GM12878 (cell line): ENCODE measurements at regions not wholly inside any gene's neighbourhood (a gene's known extent, or its start where the extent isn't known, plus 50 kb on each side); places are given as distances from the start of the nearest gene placed in this dataset.

ENCODE experiments used
- ATAC-seq: fragments of 200-7000 bp; cut with Tn5 transposase; 3 replicates; pipeline ENCODE4 v1.9.1; 2020; ENCODE audit warnings: mild to moderate bottlenecking, moderate library complexity
- BruUV-seq: library from RNA; stranded (reverse); fragments of 400-500 nt; replicated peaks from 2 replicates; lab custom pipeline; 2021; lab: Mats Ljungman, UMichigan
- CTCF ChIA-PET: fragments of 300-600 bp; sonication (Branson Sonifier 250); formaldehyde crosslinking; extraction: SDS; loops from one replicate; lab custom pipeline; 2021; ENCODE audit warnings: inconsistent platforms; lab: Yijun Ruan, JAX
- POLR2A ChIA-PET: fragments of 350-600 bp; formaldehyde crosslinking; extraction: SDS; loops from one replicate; lab custom pipeline; 2021; ENCODE audit warnings: inconsistent platforms; lab: Charles Lee
- RAD21 ChIA-PET: fragments of 300-600 bp; sonication (Branson Sonifier 250); formaldehyde crosslinking; loops from one replicate; lab custom pipeline; 2023; ENCODE audit warnings: antibody characterized with exemption; ENCODE audit not compliant: unreplicated experiment; lab: Charles Lee
- SMC1A ChIA-PET: fragments of 300-600 bp; sonication (Branson Sonifier 250); formaldehyde crosslinking; loops from one replicate; lab custom pipeline; 2023; ENCODE audit not compliant: unreplicated experiment, uncharacterized antibody; lab: Charles Lee
- DNase-seq: peaks from one replicate; pipeline ENCODE4 v3.0.0-alpha.2; 2011; ENCODE audit warnings: low read depth, low spot score
- FAIRE-seq: peaks from 3 replicates; lab custom pipeline; 2011; peaks lifted over from hg19 to GRCh38; lab: Jason Lieb, UNC
- H2AFZ ChIP-seq: 2 replicates; pipeline ENCODE4 v1.6.0; 2011; ENCODE audit warnings: low read depth, low read length, control low read depth; ENCODE audit not compliant: control insufficient read depth
- H3K27ac ChIP-seq: 2 replicates; pipeline ENCODE4 v1.5.1; 2011; ENCODE audit warnings: control low read depth; ENCODE audit not compliant: control insufficient read depth, insufficient read depth
- H3K27me3 ChIP-seq, 2 experiments: replicated peaks in 1 of 2; 2 replicates each; pipeline versions ENCODE4 v1.6.0 to v1.6.1; 2011; ENCODE audit warnings: low read length in 1 of 2; ENCODE audit not compliant: control insufficient read depth in 2 of 2, insufficient read depth in 2 of 2
- H3K36me3 ChIP-seq, 2 experiments: 2 replicates each; pipeline ENCODE4 v1.5.1; 2011; ENCODE audit warnings: low read length in 1 of 2; ENCODE audit not compliant: control insufficient read depth in 2 of 2, insufficient read depth in 2 of 2
- H3K4me1 ChIP-seq: 2 replicates; pipeline ENCODE4 v1.6.1; 2011; ENCODE audit warnings: mild to moderate bottlenecking, low read length, moderate library complexity, mixed read lengths; ENCODE audit not compliant: control insufficient read depth, insufficient read depth
- H3K4me2 ChIP-seq: 2 replicates; pipeline ENCODE4 v1.6.0; 2011; ENCODE audit warnings: control low read depth; ENCODE audit not compliant: control insufficient read depth, insufficient read depth
- H3K4me3 ChIP-seq: fragments of 200-600 bp; sonication (generic); 2 replicates; pipeline ENCODE4 v1.5.1; 2016
- H3K79me2 ChIP-seq: 2 replicates; pipeline ENCODE4 v1.6.0; 2011; ENCODE audit warnings: low read length; ENCODE audit not compliant: control insufficient read depth, insufficient read depth
- H3K9ac ChIP-seq: 2 replicates; pipeline ENCODE4 v1.8.0; 2011; ENCODE audit warnings: low read length, control low read depth, mixed read lengths; ENCODE audit not compliant: control insufficient read depth, insufficient read depth
- H3K9me3 ChIP-seq: replicated peaks from 3 replicates; pipeline ENCODE4 v1.5.1; 2011; ENCODE audit warnings: mild to moderate bottlenecking, low read length; ENCODE audit not compliant: control insufficient read depth, insufficient read depth
- H4K20me1 ChIP-seq: 2 replicates; pipeline ENCODE4 v1.6.0; 2011; ENCODE audit not compliant: control insufficient read depth, insufficient read depth
- ASH2L ChIP-seq: fragments of 300-600, 200-600 bp; sonication (generic); IDR thresholded peaks from 2 replicates; pipeline ENCODE4 v1.6.1; 2017; ENCODE audit warnings: low read depth, mild to moderate bottlenecking, borderline replicate concordance
- CBFB ChIP-seq: IDR thresholded peaks from 2 replicates; pipeline ENCODE4 v1.6.1; 2016; ENCODE audit warnings: antibody characterized with exemption, low read depth
- CREB1 ChIP-seq: IDR thresholded peaks from 2 replicates; pipeline ENCODE4 v1.6.1; 2012; ENCODE audit warnings: low read depth, mild to moderate bottlenecking, inconsistent platforms
- HDAC6 ChIP-seq: fragments of 200-600 bp; sonication (generic); IDR thresholded peaks from one replicate; pipeline ENCODE4 v1.8.0; 2017; ENCODE audit warnings: antibody characterized with exemption; ENCODE audit not compliant: unreplicated experiment
- NFYB ChIP-seq: IDR thresholded peaks from 2 replicates; pipeline ENCODE4 v1.6.1; 2011; ENCODE audit warnings: low read depth, mild to moderate bottlenecking, low read length, improper control_type of control experiment, moderate library complexity; ENCODE audit not compliant: insufficient read depth
- NR2F1 ChIP-seq: fragments of 450-650 bp; conservative IDR thresholded peaks from 2 replicates; pipeline ENCODE4 v1.6.1; 2017; ENCODE audit warnings: mild to moderate bottlenecking
- PAX5 ChIP-seq: IDR thresholded peaks from 2 replicates; pipeline ENCODE4 v1.6.1; 2011; ENCODE audit warnings: low read depth, low read length, borderline replicate concordance
- POLR2AphosphoS2 ChIP-seq: IDR thresholded peaks from 2 replicates; pipeline ENCODE4 v1.6.1; 2011; ENCODE audit warnings: low read depth, mild to moderate bottlenecking, low read length, improper control_type of control experiment, moderate library complexity
- POU2F2 ChIP-seq: IDR thresholded peaks from 3 replicates; pipeline ENCODE4 v1.6.1; 2011; ENCODE audit warnings: low read depth, mild to moderate bottlenecking, low read length, borderline replicate concordance
- RB1 ChIP-seq: fragments of 450-650 bp; formaldehyde crosslinking; IDR thresholded peaks from 2 replicates; pipeline ENCODE4 v1.6.1; 2017; ENCODE audit warnings: mild to moderate bottlenecking, borderline replicate concordance
- SMAD5 ChIP-seq: IDR thresholded peaks from 2 replicates; pipeline ENCODE4 v1.6.1; 2016; ENCODE audit warnings: antibody characterized with exemption, low read depth
- WGBS: methylation state at CpG from one replicate; pipeline ENCODE4 v1.1.6; 2016; ENCODE audit warnings: low lambda C conversion rate; ENCODE audit not compliant: insufficient replicate concordance, insufficient coverage; ENCODE audit errors: missing lambda C conversion rate; 5-methylcytosine and 5-hydroxymethylcytosine counted together
- in situ Hi-C: fragments of 300-500 bp; cut with MboI; formaldehyde crosslinking; loops from 9 replicates; pipeline ENCODE4 v1.14.3; 2018; ENCODE audit warnings: mixed read lengths
- intact Hi-C: fragments of 100-400 bp; cut with micrococcal nuclease; formaldehyde crosslinking; loops from one replicate; pipeline ENCODE4 v1.14.2; 2022; ENCODE audit not compliant: unreplicated experiment
- TF ChIP-seq, protein P1 (sequence below): IDR thresholded peaks from 2 replicates; pipeline ENCODE4 v1.6.1; 2011; ENCODE audit warnings: low read depth, mild to moderate bottlenecking, low read length, moderate library complexity, borderline replicate concordance; ENCODE audit errors: extremely low read depth
- TF ChIP-seq, protein P2 (sequence below): fragments of 450-650 bp; IDR thresholded peaks from 2 replicates; pipeline ENCODE4 v1.6.1; 2017; ENCODE audit warnings: mild to moderate bottlenecking
- TF ChIP-seq, protein P3 (sequence below): fragments of 450-650 bp; IDR thresholded peaks from 2 replicates; pipeline ENCODE4 v1.6.1; 2017; ENCODE audit warnings: low read depth, mild to moderate bottlenecking, moderate library complexity

DNA sequence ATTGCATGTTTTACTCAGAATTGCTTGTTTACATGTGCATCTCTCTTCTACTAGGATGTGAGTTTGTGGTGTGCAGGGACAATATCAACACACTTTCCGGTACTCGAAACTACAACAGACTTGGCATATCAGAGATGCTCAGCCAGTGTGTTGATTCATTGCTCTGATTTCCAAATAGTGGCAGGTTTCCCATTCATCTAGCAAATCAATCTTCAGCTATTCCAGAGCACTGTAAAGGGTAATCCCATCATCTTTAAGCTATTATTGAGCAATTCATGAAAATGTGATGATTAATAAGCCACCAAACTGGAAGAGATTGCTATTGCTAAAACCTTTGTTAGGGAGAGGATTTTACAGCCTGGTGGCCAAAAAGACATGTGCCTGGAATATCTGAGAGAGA lies 574.2 kb upstream of the CPEB2 start:
- Histone ChIP-seq H2AFZ (no peak overlapping the region), H3K27me3 (no peaks in the 10 kb centered on the region), H3K36me3 (no peaks in the 10 kb centered on the region), H3K4me1 (no peaks in the 10 kb centered on the region), H3K4me3 (no peak overlapping the region), H3K27ac (no peak overlapping the region), H3K4me2 (no peak overlapping the region), H3K79me2 (no peaks in the 10 kb centered on the region), H4K20me1 (no peaks in the 10 kb centered on the region), H3K9me3 (no peaks in the 10 kb centered on the region), H3K9ac (no peak overlapping the region)
- in situ Hi-C loops: no loop called here
- DNase-seq (no peak), ATAC-seq (no peak), FAIRE-seq (no peak)
- BruUV-seq: no TSS peak
- intact Hi-C loops: no loop called here
- CTCF ChIA-PET: no interaction called here
- 80% methylated on average over 2 of the region's 2 CpGs for WGBS
- POLR2A ChIA-PET: no interaction called here
- RAD21 ChIA-PET: no interaction called here
- SMC1A ChIA-PET: no interaction called here
- TF ChIP-seq, protein P1, sequence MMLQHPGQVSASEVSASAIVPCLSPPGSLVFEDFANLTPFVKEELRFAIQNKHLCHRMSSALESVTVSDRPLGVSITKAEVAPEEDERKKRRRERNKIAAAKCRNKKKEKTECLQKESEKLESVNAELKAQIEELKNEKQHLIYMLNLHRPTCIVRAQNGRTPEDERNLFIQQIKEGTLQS: no peak
- no peak for TF ChIP-seq SMAD5
- no peak for TF ChIP-seq POLR2AphosphoS2
- TF ChIP-seq, protein P2, sequence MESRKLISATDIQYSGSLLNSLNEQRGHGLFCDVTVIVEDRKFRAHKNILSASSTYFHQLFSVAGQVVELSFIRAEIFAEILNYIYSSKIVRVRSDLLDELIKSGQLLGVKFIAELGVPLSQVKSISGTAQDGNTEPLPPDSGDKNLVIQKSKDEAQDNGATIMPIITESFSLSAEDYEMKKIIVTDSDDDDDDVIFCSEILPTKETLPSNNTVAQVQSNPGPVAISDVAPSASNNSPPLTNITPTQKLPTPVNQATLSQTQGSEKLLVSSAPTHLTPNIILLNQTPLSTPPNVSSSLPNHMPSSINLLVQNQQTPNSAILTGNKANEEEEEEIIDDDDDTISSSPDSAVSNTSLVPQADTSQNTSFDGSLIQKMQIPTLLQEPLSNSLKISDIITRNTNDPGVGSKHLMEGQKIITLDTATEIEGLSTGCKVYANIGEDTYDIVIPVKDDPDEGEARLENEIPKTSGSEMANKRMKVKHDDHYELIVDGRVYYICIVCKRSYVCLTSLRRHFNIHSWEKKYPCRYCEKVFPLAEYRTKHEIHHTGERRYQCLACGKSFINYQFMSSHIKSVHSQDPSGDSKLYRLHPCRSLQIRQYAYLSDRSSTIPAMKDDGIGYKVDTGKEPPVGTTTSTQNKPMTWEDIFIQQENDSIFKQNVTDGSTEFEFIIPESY: no peak
- TF ChIP-seq POU2F2: no peak
- TF ChIP-seq NR2F1: no peak
- TF ChIP-seq CBFB: no peak
- no peak for TF ChIP-seq RB1
- TF ChIP-seq ASH2L: no peak
- TF ChIP-seq HDAC6: no peak
- TF ChIP-seq NFYB: no peak
- TF ChIP-seq, protein P3, sequence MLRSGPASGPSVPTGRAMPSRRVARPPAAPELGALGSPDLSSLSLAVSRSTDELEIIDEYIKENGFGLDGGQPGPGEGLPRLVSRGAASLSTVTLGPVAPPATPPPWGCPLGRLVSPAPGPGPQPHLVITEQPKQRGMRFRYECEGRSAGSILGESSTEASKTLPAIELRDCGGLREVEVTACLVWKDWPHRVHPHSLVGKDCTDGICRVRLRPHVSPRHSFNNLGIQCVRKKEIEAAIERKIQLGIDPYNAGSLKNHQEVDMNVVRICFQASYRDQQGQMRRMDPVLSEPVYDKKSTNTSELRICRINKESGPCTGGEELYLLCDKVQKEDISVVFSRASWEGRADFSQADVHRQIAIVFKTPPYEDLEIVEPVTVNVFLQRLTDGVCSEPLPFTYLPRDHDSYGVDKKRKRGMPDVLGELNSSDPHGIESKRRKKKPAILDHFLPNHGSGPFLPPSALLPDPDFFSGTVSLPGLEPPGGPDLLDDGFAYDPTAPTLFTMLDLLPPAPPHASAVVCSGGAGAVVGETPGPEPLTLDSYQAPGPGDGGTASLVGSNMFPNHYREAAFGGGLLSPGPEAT: no peak
- no peak for TF ChIP-seq CREB1
- TF ChIP-seq PAX5: no peak
- TF ChIP-seq, all 136 proteins: peak for 0
